GM19099 (cell line): ENCODE measurements at regions not wholly inside any gene's neighbourhood (a gene's known extent, or its start where the extent isn't known, plus 50 kb on each side); places are given as distances from the start of the nearest gene placed in this dataset.

Source experiments
- POLR2A ChIP-seq: IDR thresholded peaks from 3 replicates; pipeline ENCODE4 v1.6.1; 2011; ENCODE audit warnings: low read depth; ENCODE audit not compliant: insufficient read length; ENCODE audit errors: extremely low read depth

DNA sequence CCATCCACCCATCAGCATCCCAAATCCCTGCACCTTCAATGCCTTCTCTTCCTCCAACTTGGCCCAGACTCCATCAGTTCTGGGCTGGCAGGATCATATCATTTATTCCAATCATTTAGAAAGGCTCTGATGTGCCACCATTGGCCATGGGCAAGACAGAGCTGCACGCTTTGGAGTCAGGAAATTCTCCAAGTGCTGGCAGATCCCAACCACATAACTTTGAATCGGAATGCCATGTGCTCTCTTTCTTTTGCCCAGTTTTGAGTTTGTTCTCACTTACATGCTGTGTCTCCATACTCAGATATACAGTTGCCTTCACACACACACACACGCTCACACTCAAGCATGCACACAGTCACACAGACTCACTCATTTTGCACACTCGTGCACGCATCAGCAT, 85.7 kb upstream of the GHITM start:
- TF ChIP-seq POLR2A, result no peak

DNA sequence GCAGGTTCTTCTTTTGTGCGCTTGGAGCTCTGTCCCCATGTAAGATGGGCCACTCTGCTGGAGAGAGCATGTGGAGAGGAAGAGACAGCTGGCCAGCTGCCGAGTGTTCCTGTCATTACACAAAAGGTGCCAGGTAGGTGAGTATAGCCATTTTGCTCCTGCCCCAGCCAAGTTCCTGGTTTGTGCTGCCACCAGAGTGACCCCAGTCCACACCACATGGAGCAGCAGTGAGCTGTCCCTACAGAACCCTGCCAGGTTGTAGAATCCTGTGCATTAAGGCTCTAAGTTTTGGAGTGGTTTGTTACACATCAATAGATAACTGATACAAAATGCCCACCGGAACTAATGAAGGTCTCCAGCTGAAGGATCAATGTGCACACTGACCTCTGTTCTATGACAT, 84.6 kb upstream of the GHITM start:
- no peak for TF ChIP-seq POLR2A

DNA sequence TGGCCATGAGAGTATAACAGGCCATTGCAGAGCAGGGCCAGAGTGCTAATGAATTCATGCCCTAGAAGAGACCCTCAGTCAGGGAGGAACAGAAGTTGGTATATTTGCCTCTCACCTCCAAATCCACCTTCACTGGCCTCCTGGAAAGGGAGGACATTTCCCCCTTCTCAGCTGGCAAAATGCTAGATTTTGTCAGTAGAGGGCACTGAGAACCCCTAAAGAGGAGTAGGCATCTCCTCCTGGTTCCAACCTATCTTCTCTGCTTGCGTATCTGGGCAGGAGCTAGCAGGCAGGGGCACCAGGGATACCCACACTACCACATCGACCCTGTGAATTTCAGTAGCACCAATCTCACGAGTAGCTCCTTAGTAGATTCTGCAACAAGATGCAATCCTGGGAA, 79.8 kb upstream of the GHITM start:
- no peak for TF ChIP-seq POLR2A

DNA sequence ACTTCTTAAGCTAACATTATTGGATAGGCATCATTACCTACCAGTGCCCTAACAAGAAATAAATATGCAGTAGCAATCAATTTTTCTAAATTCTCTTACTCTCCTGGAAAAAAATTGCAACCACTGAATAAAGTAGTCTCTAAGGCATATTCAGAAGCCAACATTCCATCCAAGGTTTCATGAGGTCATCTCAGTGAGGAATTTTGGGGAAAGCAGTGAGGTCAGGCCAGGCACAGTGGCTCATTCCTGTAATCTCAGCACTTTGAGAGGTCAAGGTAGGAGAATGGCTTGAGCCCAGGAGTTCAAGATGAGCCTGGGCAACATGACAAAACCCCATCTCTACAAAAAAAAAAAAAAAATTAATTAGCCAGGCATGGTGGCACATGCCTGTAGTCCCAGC, 75.9 kb upstream of the GHITM start:
- no peak for TF ChIP-seq POLR2A

DNA sequence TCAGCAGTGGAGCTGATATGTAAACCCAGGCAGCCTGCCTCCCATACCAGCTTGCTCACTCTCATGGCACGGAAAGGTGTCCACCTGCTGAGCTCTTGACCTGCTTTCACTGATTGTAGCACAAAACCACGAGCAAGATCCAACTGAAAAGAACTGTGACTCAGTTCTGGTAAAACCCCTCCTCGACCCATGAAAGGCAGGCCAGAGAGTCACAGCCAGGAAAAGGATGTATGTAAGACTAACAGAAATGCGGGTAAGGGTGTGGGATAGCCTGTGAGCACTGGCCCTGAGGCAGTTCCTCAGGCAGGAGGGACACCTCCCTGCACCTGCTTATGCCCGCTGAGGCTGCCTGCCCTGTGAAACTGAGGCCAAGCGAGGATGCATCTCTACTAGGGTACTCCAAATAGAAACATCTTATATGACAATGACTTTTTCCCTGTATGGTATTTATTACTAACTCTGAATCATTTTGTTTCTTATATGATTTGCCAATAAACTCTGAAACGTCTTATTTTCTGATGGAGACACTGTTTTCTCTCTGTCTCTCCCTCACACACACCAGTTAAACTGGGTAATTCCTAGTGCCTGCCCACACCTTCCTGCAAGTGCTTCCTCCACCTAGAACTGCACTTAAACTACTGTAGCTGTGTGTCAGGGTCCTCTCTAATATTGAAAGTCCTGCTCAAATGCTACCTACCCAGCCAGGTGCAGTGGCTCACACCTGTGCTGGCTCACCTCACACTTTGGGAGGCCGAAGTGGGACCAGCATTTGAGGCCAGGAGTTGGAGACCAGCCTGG, 73.3 kb upstream of the GHITM start:
- TF ChIP-seq POLR2A, result no peak

DNA sequence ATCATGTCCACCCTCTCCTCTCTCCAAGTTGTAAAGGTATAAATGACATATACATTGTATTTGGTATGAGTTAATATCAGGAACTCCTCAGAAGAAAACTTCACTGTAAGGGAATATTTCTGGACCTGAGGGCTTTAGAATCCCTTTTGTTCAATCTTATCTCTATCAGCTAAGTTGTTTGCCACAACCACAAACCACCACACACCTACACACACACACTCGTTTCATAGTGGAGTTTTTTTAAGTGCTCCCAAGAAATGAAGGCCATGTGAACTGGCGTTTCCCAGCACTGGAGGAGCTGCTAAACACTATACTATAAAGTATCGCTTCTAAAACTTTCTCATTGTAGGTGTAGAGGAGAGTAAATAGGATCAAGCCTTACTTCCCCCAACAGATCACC, 64.8 kb upstream of the GHITM start:
- TF ChIP-seq POLR2A, result no peak

DNA sequence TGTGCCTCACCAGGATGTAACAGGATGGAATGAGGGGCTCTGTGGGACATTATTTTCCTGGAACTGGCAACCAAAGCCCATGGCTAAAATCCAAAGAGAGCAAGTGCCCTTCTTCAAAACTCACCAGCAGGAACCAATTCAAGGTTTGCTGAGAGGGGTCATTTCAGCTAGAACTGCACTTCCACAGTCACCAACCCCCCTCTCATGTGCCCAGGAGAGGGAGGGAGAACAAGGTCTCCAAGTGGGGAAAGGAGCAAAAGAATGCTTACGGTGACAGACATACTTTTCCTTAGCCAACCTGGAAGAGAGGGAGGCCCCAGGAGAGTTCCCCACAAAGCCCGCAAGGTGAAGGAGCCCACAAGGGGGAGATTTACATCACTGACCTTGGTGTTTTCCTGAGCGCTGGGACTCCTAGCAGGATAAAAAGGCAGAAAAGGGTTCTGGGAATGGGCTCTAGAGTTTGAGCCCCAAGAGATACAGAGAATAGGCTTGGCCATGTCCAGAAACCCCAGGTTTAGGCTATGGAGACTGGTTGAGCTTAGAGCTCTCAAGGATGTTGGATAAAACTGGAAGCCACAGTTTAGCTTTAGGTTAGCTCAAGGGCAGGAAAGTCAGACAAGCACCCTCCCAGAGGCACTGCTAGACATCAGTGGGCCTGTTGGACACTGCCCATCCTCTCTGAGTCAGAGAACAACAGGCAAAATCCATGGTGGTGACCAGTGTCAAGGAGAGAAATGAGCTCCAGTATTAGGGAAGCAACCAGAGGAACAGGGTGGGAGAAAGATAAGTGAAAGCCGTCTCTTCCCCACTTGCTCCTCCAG, 63.9 kb upstream of the GHITM start:
- TF ChIP-seq POLR2A, result no peak

DNA sequence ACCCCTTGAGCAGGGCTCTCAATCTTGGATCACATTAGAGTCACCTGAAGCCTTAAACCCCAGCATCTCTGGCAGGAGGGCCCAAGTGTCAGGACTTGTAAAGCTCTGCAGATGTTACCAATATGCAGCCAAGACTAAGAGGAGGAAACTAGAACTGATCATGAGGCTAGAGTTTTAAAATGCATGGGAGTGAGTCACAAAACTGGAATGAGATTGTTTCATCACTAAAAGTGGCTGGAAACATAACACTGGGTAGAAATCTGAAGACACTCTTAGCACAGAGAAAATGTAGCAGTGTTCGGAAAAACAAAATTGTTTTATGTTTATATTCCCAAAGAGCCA, 63.3 kb upstream of the GHITM start:
- no peak for TF ChIP-seq POLR2A

DNA sequence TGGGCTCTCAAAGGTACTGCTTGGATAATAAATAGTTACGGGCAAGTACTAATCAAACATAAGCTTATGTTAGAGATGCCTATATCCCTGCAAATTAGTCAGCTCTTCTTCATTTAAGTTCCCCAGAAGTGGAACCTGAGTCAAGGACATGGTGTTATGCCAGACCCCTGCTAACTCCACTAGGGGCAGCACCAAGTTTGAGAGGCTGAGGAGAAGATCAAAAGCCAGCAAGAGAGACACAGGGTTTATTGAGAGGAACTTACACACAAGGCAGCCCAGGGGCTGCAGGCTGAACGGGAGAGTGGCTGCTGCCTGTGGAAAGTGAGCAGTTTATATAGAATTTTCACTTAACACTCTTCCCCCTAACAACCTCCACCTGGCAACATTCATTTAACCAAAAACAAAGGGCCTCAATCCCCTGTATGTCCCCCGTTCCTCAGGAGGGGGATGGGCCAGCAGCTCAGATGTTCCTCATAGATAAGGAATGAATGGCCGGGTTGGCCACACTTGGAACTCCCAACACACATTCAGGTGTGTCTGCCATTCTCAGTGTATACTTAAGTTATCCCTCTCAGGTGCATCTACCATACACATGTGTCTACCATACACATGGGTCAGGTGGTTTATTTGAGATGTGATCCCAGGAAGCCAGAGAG, 62.6 kb upstream of the GHITM start:
- no peak for TF ChIP-seq POLR2A

DNA sequence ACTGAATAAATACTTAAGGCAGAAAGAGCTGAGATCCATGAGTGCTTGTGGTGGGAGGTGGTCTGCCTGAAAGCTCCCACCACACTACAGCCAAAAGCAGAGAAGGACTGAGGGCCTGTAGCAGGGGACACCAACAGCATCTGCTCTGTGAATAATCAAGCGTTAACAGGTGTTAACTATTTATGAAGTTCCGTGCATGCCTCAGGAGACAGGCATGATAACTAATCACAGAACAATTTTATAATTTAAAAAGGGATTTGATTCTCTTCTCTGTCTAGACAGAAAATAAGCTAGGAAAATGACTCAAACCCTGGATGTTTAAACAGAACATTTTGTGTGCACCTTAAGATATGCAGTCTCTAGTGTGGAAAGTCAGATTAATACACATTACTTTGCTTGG, 61.5 kb upstream of the GHITM start:
- TF ChIP-seq POLR2A, result no peak

DNA sequence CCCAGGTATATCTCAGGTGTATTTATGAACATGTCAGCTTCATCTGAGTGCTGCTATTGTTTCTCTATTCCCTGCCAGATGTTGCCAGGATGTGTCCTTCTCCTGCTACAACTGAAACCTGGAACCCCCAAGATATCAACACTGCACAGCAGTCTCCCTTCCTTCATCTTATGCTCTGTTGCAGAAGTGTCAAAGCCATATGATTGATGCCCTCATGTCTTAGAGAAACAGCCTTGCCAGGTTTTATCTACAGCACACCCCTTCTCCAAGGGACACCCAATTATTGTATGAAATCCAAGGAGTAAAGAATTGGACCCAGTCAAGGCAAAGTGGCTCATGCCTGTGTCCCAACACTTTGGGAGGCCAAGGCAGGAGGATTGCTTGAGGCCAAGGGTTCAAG, 60.5 kb upstream of the GHITM start:
- TF ChIP-seq POLR2A, result no peak

DNA sequence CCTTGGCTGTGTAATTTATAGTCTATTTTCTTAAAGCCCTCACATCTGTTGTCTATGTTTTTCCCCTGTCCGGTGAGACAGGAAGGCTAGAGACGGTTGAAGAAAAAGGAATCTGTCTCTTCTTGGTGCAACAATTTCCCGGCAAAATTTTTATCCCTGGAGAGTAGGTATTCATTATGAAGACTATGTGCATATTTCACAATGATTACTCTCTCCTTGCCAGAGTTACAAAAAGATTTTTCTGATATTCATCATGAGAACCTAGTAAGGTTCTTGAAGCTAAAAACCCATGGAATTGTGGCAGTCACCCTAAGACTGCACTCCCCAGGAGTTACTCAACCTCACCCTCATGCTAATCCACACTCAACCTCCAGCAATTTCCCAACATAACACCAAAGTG, 55.0 kb upstream of the GHITM start:
- no peak for TF ChIP-seq POLR2A

DNA sequence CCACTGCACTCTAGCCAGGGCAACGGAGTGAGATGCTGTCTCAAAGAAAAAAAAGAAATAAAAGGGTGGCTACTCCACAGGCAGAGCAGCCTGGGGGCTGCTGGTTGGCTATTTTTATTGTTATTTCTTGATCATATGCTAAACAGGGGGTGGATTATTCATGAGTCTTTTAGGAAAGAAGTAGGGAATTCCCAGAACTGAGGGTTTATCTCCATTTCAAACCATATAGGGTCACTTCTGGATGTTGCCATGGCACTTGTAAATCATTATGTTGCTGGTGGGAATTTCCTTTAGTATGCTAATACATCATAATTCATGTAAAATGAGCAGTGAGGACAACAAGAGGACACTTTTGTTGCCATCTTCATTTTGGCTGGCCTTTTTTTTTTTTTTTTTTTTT, 52.1 kb upstream of the GHITM start:
- no peak for TF ChIP-seq POLR2A

DNA sequence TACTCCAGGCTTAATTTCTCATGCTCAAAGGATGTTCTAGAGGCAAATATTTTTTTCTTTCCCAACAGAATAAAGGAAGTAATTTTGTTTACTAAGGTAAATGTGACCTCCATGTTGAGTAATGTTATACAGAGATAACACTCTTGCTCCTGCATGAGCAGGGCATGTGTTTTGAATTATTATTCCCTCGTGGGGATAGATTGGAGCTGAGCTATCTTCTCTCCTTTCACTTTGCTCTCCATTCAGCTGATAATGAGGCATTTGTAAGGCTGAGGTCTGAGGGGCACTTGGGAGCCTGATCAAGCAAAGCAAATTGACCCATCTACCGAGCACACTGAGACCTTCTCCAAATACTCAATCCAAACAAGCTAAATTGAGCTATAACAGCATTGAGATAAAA, 50.7 kb upstream of the GHITM start:
- TF ChIP-seq POLR2A, result no peak

DNA sequence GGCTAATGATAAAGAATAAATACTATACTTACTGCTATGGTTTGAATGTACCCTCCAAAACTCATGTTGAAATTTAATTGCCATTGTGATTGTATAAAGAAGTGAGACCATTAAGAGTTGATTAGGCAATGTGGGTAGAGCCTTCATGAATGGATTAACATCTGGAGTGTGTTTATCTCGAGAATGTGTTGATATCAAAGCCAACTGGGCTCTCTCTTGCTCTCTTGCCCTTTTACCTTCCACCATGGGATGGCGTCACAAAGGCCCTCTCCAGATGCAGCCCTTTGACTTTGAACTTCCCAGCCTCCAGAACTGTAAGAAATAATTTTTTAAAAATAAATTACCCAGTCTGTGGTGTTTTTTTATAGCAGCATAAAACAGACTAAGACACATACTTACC, 50.1 kb upstream of the GHITM start:
- TF ChIP-seq POLR2A, result no peak
